ENCODE measurements at regions not wholly inside any gene's neighbourhood (a gene's known extent, or its start where the extent isn't known, plus 50 kb on each side); places are given as distances from the start of the nearest gene placed in this dataset.

GRCh38 chr2:239714116-239714515, 311.0 kb downstream of the NDUFA10 start:
- no peaks in the 10 kb centered on the region for H3K36me3 ChIP-seq (ENCODE audit: control insufficient read depth in 3 of 3, insufficient read depth in 2 of 3, low read depth in 1 of 3, low read length in 3 of 3)
- H3K4me3 ChIP-seq (ENCODE audit: low read depth in 1 of 3, low read length in 3 of 3): no peak overlapping the region
- FAIRE-seq (no peak), DNase-seq (no peak)
- 73 to 79% (median 74%) methylated on average over 6 of the region's 6 CpGs for WGBS, 3 donors
- no peaks in the 10 kb centered on the region for H3K27me3 ChIP-seq (ENCODE audit: control insufficient read depth in 3 of 3, insufficient read depth in 3 of 3, low read length in 3 of 3)
- peaks cover 0 to 23% of the 10 kb centered on the region in 2 donors for H3K9me3 ChIP-seq (ENCODE audit: control insufficient read depth in 2 of 2, insufficient read depth in 1 of 2, low read depth in 1 of 2, low read length in 1 of 2)
- H3K27ac ChIP-seq (ENCODE audit: low read depth in 1 of 3, low read length in 2 of 3): no peak overlapping the region
- no peaks in the 10 kb centered on the region for H3K4me1 ChIP-seq (ENCODE audit: control insufficient read depth in 3 of 3, insufficient read depth in 2 of 3, low read depth in 1 of 3, low read length in 2 of 3)

GRCh38 chr2:239712755-239713154, 311.9 kb upstream of the HDAC4 start:
- DNase-seq: no peak
- FAIRE-seq: no peak

GRCh38 chr2:239711911-239712570, 311.2 kb upstream of the HDAC4 start:
- H3K4me3 ChIP-seq (ENCODE audit: low read depth in 1 of 3, low read length in 3 of 3): no peak overlapping the region
- DNase-seq: no peak
- WGBS, 3 donors: 76 to 86% (median 81%) methylated on average over 8 of the region's 8 CpGs
- peaks cover 0 to 23% of the 10 kb centered on the region in 2 donors for H3K9me3 ChIP-seq (ENCODE audit: control insufficient read depth in 2 of 2, insufficient read depth in 1 of 2, low read depth in 1 of 2, low read length in 1 of 2)
- H3K4me1 ChIP-seq (ENCODE audit: control insufficient read depth in 3 of 3, insufficient read depth in 2 of 3, low read depth in 1 of 3, low read length in 2 of 3): no peaks in the 10 kb centered on the region
- H3K27me3 ChIP-seq (ENCODE audit: control insufficient read depth in 3 of 3, insufficient read depth in 3 of 3, low read length in 3 of 3): no peaks in the 10 kb centered on the region
- no peaks in the 10 kb centered on the region for H3K36me3 ChIP-seq (ENCODE audit: control insufficient read depth in 3 of 3, insufficient read depth in 2 of 3, low read depth in 1 of 3, low read length in 3 of 3)
- FAIRE-seq: no peak
- H3K27ac ChIP-seq (ENCODE audit: low read depth in 1 of 3, low read length in 2 of 3): no peak overlapping the region

More at GRCh38 chr2:239712755-239713154, 311.9 kb upstream of the HDAC4 start:
- Histone ChIP-seq H3K27ac (ENCODE audit: low read depth in 1 of 3, low read length in 2 of 3) (no peak overlapping the region), H3K36me3 (ENCODE audit: control insufficient read depth in 3 of 3, insufficient read depth in 2 of 3, low read depth in 1 of 3, low read length in 3 of 3) (no peaks in the 10 kb centered on the region), H3K9me3 (ENCODE audit: control insufficient read depth in 2 of 2, insufficient read depth in 1 of 2, low read depth in 1 of 2, low read length in 1 of 2) (peaks cover 0 to 23% of the 10 kb centered on the region in 2 donors), H3K4me3 (ENCODE audit: low read depth in 1 of 3, low read length in 3 of 3) (no peak overlapping the region), H3K4me1 (ENCODE audit: control insufficient read depth in 3 of 3, insufficient read depth in 2 of 3, low read depth in 1 of 3, low read length in 2 of 3) (no peaks in the 10 kb centered on the region), H3K27me3 (ENCODE audit: control insufficient read depth in 3 of 3, insufficient read depth in 3 of 3, low read length in 3 of 3) (no peaks in the 10 kb centered on the region)
- WGBS, 3 donors: 90 to 92% (median 90%) methylated on average over 3 of the region's 3 CpGs

GRCh38 chr2:239710953-239711861, 310.4 kb upstream of the HDAC4 start:
- DNase-seq: no peak
- FAIRE-seq: no peak
- H3K27ac ChIP-seq (ENCODE audit: low read depth in 1 of 3, low read length in 2 of 3): no peak overlapping the region
- 40 to 65% (median 48%) methylated on average over 7 of the region's 7 CpGs for WGBS, 3 donors
- H3K27me3 ChIP-seq (ENCODE audit: control insufficient read depth in 3 of 3, insufficient read depth in 3 of 3, low read length in 3 of 3): no peaks in the 10 kb centered on the region
- no peak overlapping the region for H3K4me3 ChIP-seq (ENCODE audit: low read depth in 1 of 3, low read length in 3 of 3)
- H3K36me3 ChIP-seq (ENCODE audit: control insufficient read depth in 3 of 3, insufficient read depth in 2 of 3, low read depth in 1 of 3, low read length in 3 of 3): no peaks in the 10 kb centered on the region
- H3K4me1 ChIP-seq (ENCODE audit: control insufficient read depth in 3 of 3, insufficient read depth in 2 of 3, low read depth in 1 of 3, low read length in 2 of 3): no peaks in the 10 kb centered on the region
- peaks cover 0 to 23% of the 10 kb centered on the region in 2 donors for H3K9me3 ChIP-seq (ENCODE audit: control insufficient read depth in 2 of 2, insufficient read depth in 1 of 2, low read depth in 1 of 2, low read length in 1 of 2)

- no peak overlapping the region for H3K27ac ChIP-seq (ENCODE audit: low read depth in 1 of 3, low read length in 2 of 3)
- no peaks in the 10 kb centered on the region for H3K4me1 ChIP-seq (ENCODE audit: control insufficient read depth in 3 of 3, insufficient read depth in 2 of 3, low read depth in 1 of 3, low read length in 2 of 3)
- no peaks in the 10 kb centered on the region for H3K36me3 ChIP-seq (ENCODE audit: control insufficient read depth in 3 of 3, insufficient read depth in 2 of 3, low read depth in 1 of 3, low read length in 3 of 3)
- DNase-seq (no peak), FAIRE-seq (no peak)
- no peaks in the 10 kb centered on the region for H3K27me3 ChIP-seq (ENCODE audit: control insufficient read depth in 3 of 3, insufficient read depth in 3 of 3, low read length in 3 of 3)
- WGBS, 3 donors: 54 to 64% (median 55%) methylated on average over 8 of the region's 8 CpGs
- no peak overlapping the region for H3K4me3 ChIP-seq (ENCODE audit: low read depth in 1 of 3, low read length in 3 of 3)
- H3K9me3 ChIP-seq (ENCODE audit: control insufficient read depth in 2 of 2, insufficient read depth in 1 of 2, low read depth in 1 of 2, low read length in 1 of 2): peaks cover 0 to 7% of the 10 kb centered on the region in 2 donors
Measured at GRCh38 chr2:239706367-239706766, 305.5 kb upstream of the HDAC4 start.

- peaks cover 0 to 3% of the 10 kb centered on the region in 2 donors for H3K9me3 ChIP-seq (ENCODE audit: control insufficient read depth in 2 of 2, insufficient read depth in 1 of 2, low read depth in 1 of 2, low read length in 1 of 2)
- 88 to 95% (median 92%) methylated on average over 6 of the region's 6 CpGs for WGBS, 3 donors
Measured at GRCh38 chr2:239704737-239705136, 303.9 kb upstream of the HDAC4 start.

GRCh38 chr2:239703834-239704233, 303.0 kb upstream of the HDAC4 start:
- H3K27ac ChIP-seq (ENCODE audit: low read depth in 1 of 3, low read length in 2 of 3): no peak overlapping the region
- no peaks in the 10 kb centered on the region for H3K4me1 ChIP-seq (ENCODE audit: control insufficient read depth in 3 of 3, insufficient read depth in 2 of 3, low read depth in 1 of 3, low read length in 2 of 3)
- no peaks in the 10 kb centered on the region for H3K36me3 ChIP-seq (ENCODE audit: control insufficient read depth in 3 of 3, insufficient read depth in 2 of 3, low read depth in 1 of 3, low read length in 3 of 3)
- H3K9me3 ChIP-seq (ENCODE audit: control insufficient read depth in 2 of 2, insufficient read depth in 1 of 2, low read depth in 1 of 2, low read length in 1 of 2): peaks cover 0 to 3% of the 10 kb centered on the region in 2 donors
- H3K27me3 ChIP-seq (ENCODE audit: control insufficient read depth in 3 of 3, insufficient read depth in 3 of 3, low read length in 3 of 3): no peaks in the 10 kb centered on the region
- FAIRE-seq: no peak
- H3K4me3 ChIP-seq (ENCODE audit: low read depth in 1 of 3, low read length in 3 of 3): no peak overlapping the region
- DNase-seq: no peak
- WGBS, 3 donors: 90 to 91% (median 91%) methylated on average over 3 of the region's 3 CpGs

More at GRCh38 chr2:239704737-239705136, 303.9 kb upstream of the HDAC4 start:
- Histone ChIP-seq H3K4me3 (ENCODE audit: low read depth in 1 of 3, low read length in 3 of 3) (no peak overlapping the region), H3K27me3 (ENCODE audit: control insufficient read depth in 3 of 3, insufficient read depth in 3 of 3, low read length in 3 of 3) (no peaks in the 10 kb centered on the region), H3K27ac (ENCODE audit: low read depth in 1 of 3, low read length in 2 of 3) (no peak overlapping the region), H3K4me1 (ENCODE audit: control insufficient read depth in 3 of 3, insufficient read depth in 2 of 3, low read depth in 1 of 3, low read length in 2 of 3) (no peaks in the 10 kb centered on the region), H3K36me3 (ENCODE audit: control insufficient read depth in 3 of 3, insufficient read depth in 2 of 3, low read depth in 1 of 3, low read length in 3 of 3) (no peaks in the 10 kb centered on the region)
- DNase-seq (no peak), FAIRE-seq (no peak)

GRCh38 chr2:239700686-239701345, 300.0 kb upstream of the HDAC4 start:
- FAIRE-seq (no peak), DNase-seq (no peak)

More at GRCh38 chr2:239700686-239701345, 300.0 kb upstream of the HDAC4 start:
- no peaks in the 10 kb centered on the region for H3K27me3 ChIP-seq (ENCODE audit: control insufficient read depth in 3 of 3, insufficient read depth in 3 of 3, low read length in 3 of 3)
- H3K27ac ChIP-seq (ENCODE audit: low read depth in 1 of 3, low read length in 2 of 3): no peak overlapping the region
- peaks cover 0 to 3% of the 10 kb centered on the region in 2 donors for H3K9me3 ChIP-seq (ENCODE audit: control insufficient read depth in 2 of 2, insufficient read depth in 1 of 2, low read depth in 1 of 2, low read length in 1 of 2)
- no peaks in the 10 kb centered on the region for H3K4me1 ChIP-seq (ENCODE audit: control insufficient read depth in 3 of 3, insufficient read depth in 2 of 3, low read depth in 1 of 3, low read length in 2 of 3)
- H3K4me3 ChIP-seq (ENCODE audit: low read depth in 1 of 3, low read length in 3 of 3): no peak overlapping the region
- no peaks in the 10 kb centered on the region for H3K36me3 ChIP-seq (ENCODE audit: control insufficient read depth in 3 of 3, insufficient read depth in 2 of 3, low read depth in 1 of 3, low read length in 3 of 3)
- 78 to 82% (median 79%) methylated on average over 10 of the region's 10 CpGs for WGBS, 3 donors

Data from small intestine (tissue), 7 donors.